Dedifferentiated amniotic fluid mesenchymal stem cell (primary cell): ENCODE measurements at regions not wholly inside any gene's neighbourhood (a gene's known extent, or its start where the extent isn't known, plus 50 kb on each side); places are given as distances from the start of the nearest gene placed in this dataset.
A peak's percentile ranks its signal among the peaks of the same experiment; 100 is the strongest.
"Not testable (repeated sequence)": the region's sequence is repeated elsewhere in the genome, so short reads cannot be mapped to it uniquely, and the experiment has no call there.

Source experiments
- DNase-seq: peaks from one replicate; pipeline ENCODE4 v3.0.0-alpha.2; 2016; ENCODE audit errors: extremely low spot score

DNA sequence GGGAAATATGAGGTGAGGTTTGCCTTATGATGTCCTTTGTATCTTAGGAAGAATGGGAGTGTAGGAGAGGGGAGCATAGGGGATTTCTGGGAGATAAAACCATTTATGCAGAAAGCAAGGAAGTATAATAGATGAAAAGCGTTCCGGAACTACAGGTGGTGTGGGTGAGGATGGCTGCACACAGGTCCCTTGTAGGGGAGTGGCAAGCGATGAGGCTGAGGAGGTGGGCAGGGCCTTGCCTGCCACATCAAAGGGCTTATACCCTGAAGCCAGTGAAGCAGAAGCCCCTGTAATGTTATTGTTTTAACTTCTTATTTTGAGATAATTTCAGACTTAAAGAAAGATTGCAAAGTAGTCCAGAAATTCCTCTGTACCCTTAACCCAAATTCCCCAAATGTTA, 107.3 kb upstream of the IKBKE start:
- not testable (repeated sequence) for DNase-seq

DNA sequence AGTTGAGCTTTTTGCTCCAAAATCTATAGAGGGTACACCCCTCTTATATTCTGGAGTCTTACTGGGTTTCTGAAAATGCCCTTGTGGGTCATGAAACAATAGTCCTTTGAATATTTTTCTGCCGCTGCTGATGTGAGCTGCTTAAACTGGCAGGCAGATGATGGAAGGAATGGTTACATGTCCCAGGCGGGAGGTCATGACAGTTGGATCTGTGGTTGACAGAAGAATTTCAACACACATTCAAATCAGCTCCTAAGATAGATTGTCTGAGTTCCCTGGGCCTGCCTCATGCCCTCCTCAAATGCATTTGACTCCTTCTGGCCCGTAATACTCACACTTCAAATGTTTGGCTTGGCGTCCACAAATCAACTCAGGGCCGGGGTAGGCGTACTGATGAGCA, 105.0 kb upstream of the IKBKE start:
- not testable (repeated sequence) for DNase-seq

GRCh38 chr1:206366131-206366530, 104.1 kb upstream of the IKBKE start:
- peak; percentile 25 for DNase-seq

DNA sequence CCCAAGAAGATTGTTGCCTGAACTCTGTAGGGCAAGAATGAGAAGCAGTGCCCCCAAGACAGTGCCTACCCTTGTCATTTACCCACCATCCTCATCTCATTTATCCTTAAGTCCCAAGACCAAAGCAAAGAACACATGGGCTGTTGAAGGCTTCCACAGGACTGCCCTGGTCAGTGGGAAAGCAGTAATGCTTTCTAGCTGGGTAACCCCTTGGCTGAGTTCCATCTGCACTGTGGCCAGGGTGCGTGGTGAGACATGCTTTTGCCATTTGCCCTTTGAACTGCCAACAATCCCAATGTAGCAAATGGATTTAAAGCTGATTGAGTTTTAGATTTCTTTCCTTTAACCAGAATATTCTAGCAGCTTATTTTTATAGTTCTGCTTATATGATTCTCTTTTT, 103.5 kb upstream of the IKBKE start:
- not testable (repeated sequence) for DNase-seq

GRCh38 chr1:206367955-206368622, 102.2 kb upstream of the IKBKE start:
- DNase-seq = not testable (repeated sequence)

DNA sequence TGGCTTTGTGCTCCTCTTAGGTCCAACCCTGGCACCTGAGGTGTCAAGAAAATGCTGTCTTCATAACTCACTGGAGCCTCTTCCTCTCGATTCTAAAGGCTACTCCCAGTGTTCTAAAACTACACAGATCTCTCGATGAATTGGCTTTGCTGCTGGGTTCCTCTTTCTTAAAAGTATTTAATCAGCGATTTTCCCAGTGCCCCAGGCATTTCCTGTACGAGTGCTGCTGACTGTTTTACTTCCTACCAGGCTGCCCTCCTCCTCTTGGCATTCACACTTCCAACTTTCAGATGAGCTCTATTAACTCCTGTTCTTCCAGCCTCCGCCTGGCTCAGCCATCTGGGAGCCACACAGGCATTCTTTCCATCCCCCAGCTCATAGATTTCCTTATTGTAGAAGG, 95.6 kb upstream of the IKBKE start:
- DNase-seq = not testable (repeated sequence)

GRCh38 chr1:206375552-206375951, 94.7 kb upstream of the IKBKE start:
- not testable (repeated sequence) for DNase-seq

DNA sequence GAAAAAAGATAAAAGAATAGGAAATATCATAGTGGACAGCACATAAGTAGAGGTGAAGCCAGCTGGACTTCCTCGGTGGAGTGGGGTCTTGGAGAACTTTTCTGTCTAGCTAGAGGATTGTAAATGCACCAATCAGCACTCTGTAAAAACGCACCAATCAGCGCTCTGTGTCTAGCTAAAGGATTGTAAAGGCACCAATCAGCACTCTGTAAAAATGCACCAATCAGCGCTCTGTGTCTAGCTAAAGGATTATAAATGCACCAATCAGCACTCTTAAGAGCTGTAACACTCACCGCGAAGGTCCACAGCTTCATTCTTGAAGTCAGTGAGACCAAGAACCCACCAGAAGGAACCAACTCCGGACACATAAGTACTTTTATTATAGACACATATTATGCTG, 91.8 kb upstream of the IKBKE start:
- not testable (repeated sequence) for DNase-seq

DNA sequence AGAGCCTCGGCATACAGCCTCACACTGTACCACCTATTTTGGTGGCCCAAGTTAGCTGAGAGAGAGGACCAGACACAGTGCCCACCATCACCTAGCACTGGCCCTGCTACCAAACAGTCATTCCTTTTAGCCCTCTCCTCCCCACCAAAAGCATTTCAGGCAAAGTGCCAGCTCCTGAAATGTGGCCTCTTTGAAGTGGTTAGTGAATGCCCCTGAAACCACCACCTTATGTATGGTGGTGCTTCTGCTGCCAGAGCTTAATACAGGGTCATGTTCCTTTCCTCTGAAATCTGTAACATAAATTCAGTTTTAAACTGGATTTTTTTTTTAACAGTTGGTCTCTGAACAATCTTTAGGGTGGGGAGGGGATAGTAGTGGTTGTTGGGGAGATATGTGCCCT, 91.0 kb upstream of the IKBKE start:
- not testable (repeated sequence) for DNase-seq

GRCh38 chr1:206380163-206380790, 90.0 kb upstream of the IKBKE start:
- peak; percentile 14 for DNase-seq

GRCh38 chr1:206380791-206381610, 89.3 kb upstream of the IKBKE start:
- DNase-seq = peak; percentile 16

DNA sequence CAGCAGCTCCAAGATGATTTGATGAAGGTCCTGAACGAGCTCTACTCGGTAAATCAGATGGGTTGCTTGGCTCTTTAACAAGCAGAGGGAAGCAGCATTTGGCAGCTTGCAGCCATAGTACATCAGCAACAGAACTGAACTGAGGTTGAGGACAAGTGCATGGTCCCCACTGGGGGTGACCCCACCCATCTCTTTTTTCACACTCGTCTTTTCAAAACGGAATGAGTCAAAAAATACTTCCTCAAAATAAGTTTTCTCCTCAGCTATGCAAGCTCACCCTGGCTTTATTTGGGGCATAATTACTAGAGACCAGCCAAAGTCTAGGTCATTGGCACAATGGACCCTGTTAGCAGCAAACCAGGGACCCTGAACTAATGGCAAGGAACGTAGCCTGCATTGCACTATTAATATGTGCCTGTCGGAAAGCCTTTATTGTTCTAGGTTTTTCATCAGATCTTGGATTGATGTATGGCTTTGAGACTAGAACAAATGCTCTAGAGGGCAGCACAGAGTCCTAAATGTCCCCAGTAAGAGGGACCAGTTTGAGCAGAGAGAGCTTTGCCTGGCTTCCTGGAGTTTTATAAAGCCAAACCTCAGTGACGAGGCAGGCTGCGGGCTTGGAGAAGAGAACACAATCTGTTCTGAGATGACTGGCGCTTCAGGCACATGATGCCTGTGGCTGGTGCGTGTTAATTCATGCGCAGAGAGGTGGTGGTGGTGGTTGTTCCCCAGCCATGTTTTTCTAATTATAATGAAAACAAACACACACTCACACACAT, 86.1 kb upstream of the IKBKE start:
- DNase-seq = peak; percentile 42

DNA sequence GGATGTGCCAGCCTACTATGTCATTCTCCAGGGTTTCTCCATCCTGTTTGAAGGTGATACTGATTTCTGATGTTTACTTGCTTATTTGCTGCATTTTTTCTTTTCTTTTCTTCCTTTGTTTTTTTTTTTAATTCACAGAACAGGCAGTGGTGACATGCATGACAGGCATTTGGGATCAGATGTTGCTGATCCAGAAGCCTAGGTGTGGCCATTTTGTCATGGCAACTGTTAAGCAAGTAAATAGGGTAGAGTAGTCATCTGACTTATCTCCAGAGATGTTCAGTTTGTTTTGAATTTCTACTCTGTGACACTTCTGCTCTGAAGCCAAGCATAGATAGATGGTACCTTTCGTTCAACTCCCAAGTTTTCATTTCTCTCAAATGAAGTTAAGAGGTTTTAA, 85.4 kb upstream of the IKBKE start:
- not testable (repeated sequence) for DNase-seq

- DNase-seq = not testable (repeated sequence)
Measured at GRCh38 chr1:206387631-206388030, 82.6 kb upstream of the IKBKE start.

DNA sequence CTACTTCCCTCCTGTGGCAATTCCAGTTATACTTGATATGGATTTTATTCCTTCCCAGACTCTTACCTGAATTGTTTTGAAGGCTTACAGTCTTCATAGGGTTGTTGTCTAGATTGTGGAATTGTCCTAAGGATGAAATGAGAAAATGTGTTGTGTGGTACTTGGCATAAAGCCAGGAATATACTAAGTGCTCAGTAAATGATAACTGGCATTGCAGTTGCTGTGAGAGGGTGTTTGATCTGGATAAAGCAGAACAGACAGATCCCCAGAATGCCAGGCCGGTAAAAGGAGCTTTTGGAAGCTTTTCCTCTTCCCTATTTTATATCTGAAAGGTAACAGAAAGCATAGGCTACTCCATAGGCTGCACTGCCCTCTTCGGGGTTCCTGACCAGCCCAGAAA, 78.4 kb upstream of the IKBKE start:
- not testable (repeated sequence) for DNase-seq

DNA sequence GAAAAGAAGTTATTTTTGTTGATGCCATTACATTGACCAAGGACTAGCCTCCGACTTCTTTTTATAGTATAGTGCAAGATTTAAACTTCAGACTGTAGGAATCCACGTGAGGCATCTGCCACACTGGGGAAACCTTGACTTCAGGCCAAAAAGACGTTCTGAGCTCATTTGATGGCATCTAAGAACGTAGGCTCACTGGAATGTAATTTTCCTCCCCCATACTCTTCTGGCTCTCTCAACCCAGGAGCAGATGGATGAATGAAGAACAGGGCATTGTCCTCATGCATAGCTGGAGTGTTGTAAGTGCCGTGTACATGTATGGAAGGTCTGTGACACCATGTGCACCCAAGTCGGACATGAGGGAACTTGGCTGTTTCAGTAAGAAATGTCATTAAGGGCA, 72.8 kb upstream of the IKBKE start:
- DNase-seq = not testable (repeated sequence)

GRCh38 chr1:206398261-206398660, 72.0 kb upstream of the IKBKE start:
- not testable (repeated sequence) for DNase-seq

DNA sequence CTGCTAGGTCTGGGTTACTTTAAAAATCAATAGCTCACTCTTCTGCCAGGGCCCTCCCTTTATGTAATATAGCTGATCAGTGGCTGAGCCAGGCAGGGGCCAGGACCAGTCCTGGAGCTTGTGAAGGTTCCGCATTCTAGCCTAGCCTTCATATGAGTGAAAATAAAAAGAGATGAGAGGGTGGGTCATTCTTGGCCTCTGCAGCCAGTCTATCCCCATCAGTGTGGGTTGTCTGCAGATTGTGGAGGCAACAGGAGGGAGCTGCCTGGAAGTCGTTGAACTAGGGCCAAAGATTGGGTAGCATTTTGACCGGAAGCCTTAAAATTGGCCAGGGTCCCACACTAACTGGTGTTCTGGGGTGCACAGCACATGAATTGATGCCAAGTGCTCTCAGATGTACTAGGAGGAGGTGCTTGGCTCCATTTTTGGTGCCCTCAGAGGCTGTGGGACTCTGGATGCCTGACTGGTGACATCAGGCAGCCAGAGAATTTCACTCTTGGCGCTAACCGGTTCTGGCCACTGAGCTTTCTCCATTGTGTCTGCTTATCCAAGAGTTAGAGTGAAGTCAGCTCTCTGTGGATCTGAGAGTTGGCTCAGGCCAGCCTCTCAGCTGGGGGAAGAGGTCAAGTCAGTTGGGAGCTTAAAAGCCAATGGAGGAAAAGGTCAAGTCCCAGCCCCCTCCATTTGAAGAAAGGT, 66.5 kb upstream of the IKBKE start:
- not testable (repeated sequence) for DNase-seq

GRCh38 chr1:206404309-206405027, 65.8 kb upstream of the IKBKE start:
- not testable (repeated sequence) for DNase-seq

- DNase-seq = not testable (repeated sequence)
Measured at GRCh38 chr1:206405282-206405681, 65.0 kb upstream of the IKBKE start.
